Astrocyte (in vitro differentiated cells and primary cell): ENCODE measurements at regions not wholly inside any gene's neighbourhood (a gene's known extent, or its start where the extent isn't known, plus 50 kb on each side); places are given as distances from the start of the nearest gene placed in this dataset.

Source experiments
- DNase-seq: peaks from one replicate; pipeline ENCODE4 v3.0.0-alpha.2; 2010; ENCODE audit warnings: low read depth
- FAIRE-seq: peaks from 2 replicates; lab custom pipeline; 2011; peaks lifted over from hg19 to GRCh38; lab: Jason Lieb, UNC
- H2AFZ ChIP-seq: 2 replicates; pipeline ENCODE4 v1.6.0; 2012; ENCODE audit warnings: low read depth, low read length, inconsistent platforms
- H3K27ac ChIP-seq: 2 replicates; pipeline ENCODE4 v1.5.1; 2011; ENCODE audit warnings: low read depth, low read length, inconsistent platforms
- H3K27me3 ChIP-seq: 2 replicates; pipeline ENCODE4 v1.6.0; 2011; ENCODE audit warnings: low read length, inconsistent platforms; ENCODE audit not compliant: insufficient read depth
- H3K36me3 ChIP-seq: 2 replicates; pipeline ENCODE4 v1.5.1; 2011; ENCODE audit warnings: low read length, inconsistent platforms; ENCODE audit not compliant: insufficient read depth
- H3K4me1 ChIP-seq: 2 replicates; pipeline ENCODE4 v1.5.1; 2011; ENCODE audit warnings: low read length, inconsistent platforms; ENCODE audit not compliant: insufficient read depth
- H3K4me2 ChIP-seq: 2 replicates; pipeline ENCODE4 v1.6.0; 2012; ENCODE audit warnings: low read length, inconsistent platforms
- H3K4me3 ChIP-seq: 2 replicates; pipeline ENCODE4 v1.5.1; 2011; ENCODE audit warnings: low read depth, mild to moderate bottlenecking, low read length, inconsistent platforms; ENCODE audit not compliant: insufficient read depth
- H3K79me2 ChIP-seq: 2 replicates; pipeline ENCODE4 v1.6.0; 2012; ENCODE audit warnings: mild to moderate bottlenecking, low read length, inconsistent platforms; ENCODE audit not compliant: insufficient read depth
- H3K9ac ChIP-seq: 2 replicates; pipeline ENCODE4 v1.6.0; 2012; ENCODE audit warnings: mild to moderate bottlenecking, low read length, inconsistent platforms
- H3K9me3 ChIP-seq: 2 replicates; pipeline ENCODE4 v1.5.1; 2012; ENCODE audit warnings: low read depth, mild to moderate bottlenecking, low read length, inconsistent platforms; ENCODE audit not compliant: insufficient read depth
- H4K20me1 ChIP-seq: 2 replicates; pipeline ENCODE4 v1.6.0; 2012; ENCODE audit warnings: low read length, inconsistent platforms; ENCODE audit not compliant: insufficient read depth
- H3K27ac Mint-ChIP-seq: one replicate; pipeline ENCODE4 v1.8.0; 2021; ENCODE audit warnings: mild to moderate bottlenecking, mixed read lengths; ENCODE audit not compliant: unreplicated experiment
- H3K27me3 Mint-ChIP-seq: one replicate; pipeline ENCODE4 v1.8.0; 2021; ENCODE audit warnings: low read depth, mixed read lengths; ENCODE audit not compliant: unreplicated experiment
- H3K36me3 Mint-ChIP-seq: one replicate; pipeline ENCODE4 v1.8.0; 2021; ENCODE audit warnings: low read depth, mixed read lengths; ENCODE audit not compliant: unreplicated experiment
- H3K4me1 Mint-ChIP-seq: one replicate; pipeline ENCODE4 v1.8.0; 2021; ENCODE audit warnings: low read depth, mixed read lengths; ENCODE audit not compliant: unreplicated experiment
- H3K4me3 Mint-ChIP-seq: one replicate; pipeline ENCODE4 v1.8.0; 2021; ENCODE audit warnings: mild to moderate bottlenecking, moderate library complexity, mixed read lengths; ENCODE audit not compliant: unreplicated experiment
- H3K9me3 Mint-ChIP-seq: one replicate; pipeline ENCODE4 v1.8.0; 2021; ENCODE audit warnings: mild to moderate bottlenecking, mixed read lengths; ENCODE audit not compliant: unreplicated experiment
- EZH2 ChIP-seq: IDR thresholded peaks from 2 replicates; pipeline ENCODE4 v1.6.1; 2012; ENCODE audit warnings: mild to moderate bottlenecking, low read length, inconsistent platforms; ENCODE audit not compliant: insufficient read depth
- TF ChIP-seq, protein P1 (sequence below): IDR thresholded peaks from 2 replicates; pipeline ENCODE4 v1.5.1; 2011; ENCODE audit warnings: low read depth, mild to moderate bottlenecking, inconsistent platforms, low read length, moderate library complexity; ENCODE audit not compliant: insufficient read depth

DNA sequence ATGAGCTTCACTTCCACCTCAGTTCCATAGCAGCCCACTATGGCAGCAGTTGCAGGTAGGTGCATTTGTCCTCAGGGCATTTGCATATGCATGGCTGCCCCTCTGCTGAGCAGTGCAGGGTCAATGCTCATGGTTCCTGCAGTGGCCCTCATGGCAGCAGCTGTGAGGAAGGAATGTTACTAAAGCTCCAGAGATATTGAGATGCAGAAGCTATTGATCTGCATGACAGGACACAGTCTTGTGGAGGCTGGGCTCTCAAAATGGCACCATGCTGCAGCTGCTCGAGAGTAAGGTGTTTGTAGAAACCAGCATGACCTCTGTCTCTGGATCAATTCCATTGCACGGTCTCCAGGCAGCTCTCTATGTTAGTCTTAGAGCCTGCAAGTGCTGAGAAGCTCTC lies 179.2 kb upstream of the PCDH18 start:
- H3K27ac Mint-ChIP-seq = no peak overlapping the region
- no peaks in the 10 kb centered on the region for H3K27me3 ChIP-seq
- H3K9me3 ChIP-seq = no peaks in the 10 kb centered on the region
- no peak overlapping the region for H3K9ac ChIP-seq
- no peak overlapping the region for H3K27ac ChIP-seq
- H3K36me3 ChIP-seq = no peaks in the 10 kb centered on the region
- TF ChIP-seq, protein P1, sequence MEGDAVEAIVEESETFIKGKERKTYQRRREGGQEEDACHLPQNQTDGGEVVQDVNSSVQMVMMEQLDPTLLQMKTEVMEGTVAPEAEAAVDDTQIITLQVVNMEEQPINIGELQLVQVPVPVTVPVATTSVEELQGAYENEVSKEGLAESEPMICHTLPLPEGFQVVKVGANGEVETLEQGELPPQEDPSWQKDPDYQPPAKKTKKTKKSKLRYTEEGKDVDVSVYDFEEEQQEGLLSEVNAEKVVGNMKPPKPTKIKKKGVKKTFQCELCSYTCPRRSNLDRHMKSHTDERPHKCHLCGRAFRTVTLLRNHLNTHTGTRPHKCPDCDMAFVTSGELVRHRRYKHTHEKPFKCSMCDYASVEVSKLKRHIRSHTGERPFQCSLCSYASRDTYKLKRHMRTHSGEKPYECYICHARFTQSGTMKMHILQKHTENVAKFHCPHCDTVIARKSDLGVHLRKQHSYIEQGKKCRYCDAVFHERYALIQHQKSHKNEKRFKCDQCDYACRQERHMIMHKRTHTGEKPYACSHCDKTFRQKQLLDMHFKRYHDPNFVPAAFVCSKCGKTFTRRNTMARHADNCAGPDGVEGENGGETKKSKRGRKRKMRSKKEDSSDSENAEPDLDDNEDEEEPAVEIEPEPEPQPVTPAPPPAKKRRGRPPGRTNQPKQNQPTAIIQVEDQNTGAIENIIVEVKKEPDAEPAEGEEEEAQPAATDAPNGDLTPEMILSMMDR = no peak
- no peak for TF ChIP-seq EZH2
- H3K4me3 ChIP-seq = no peak overlapping the region
- H3K36me3 Mint-ChIP-seq = no peaks in the 10 kb centered on the region
- no peak overlapping the region for H3K4me2 ChIP-seq
- no peaks in the 10 kb centered on the region for H4K20me1 ChIP-seq
- FAIRE-seq (no peak), DNase-seq (no peak)
- H2AFZ ChIP-seq = no peak overlapping the region
- H3K4me1 Mint-ChIP-seq = no peaks in the 10 kb centered on the region
- H3K79me2 ChIP-seq = no peaks in the 10 kb centered on the region
- no peaks in the 10 kb centered on the region for H3K27me3 Mint-ChIP-seq
- H3K9me3 Mint-ChIP-seq = peaks cover 3% of the 10 kb centered on the region
- H3K4me3 Mint-ChIP-seq = no peak overlapping the region
- H3K4me1 ChIP-seq = no peaks in the 10 kb centered on the region

DNA sequence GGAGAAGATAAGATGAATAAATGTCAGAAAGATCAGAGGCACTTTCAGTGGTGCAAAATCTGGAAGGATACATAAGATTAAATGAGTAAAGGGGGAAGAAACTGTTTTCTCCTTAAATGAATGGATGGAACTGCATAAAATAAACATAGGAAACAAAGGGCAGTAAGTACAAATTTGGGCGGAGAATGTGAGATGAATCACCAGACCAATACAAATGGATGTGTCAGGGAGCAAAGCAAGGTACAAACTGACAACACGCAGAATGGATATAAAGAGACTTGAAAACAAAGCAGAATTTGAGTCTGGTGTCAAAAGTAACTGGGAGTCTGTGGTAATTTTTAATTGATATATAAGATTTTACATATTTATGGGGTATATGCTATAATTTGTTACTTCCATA lies 175.3 kb upstream of the PCDH18 start:
- H3K4me3 Mint-ChIP-seq = no peak overlapping the region
- H3K4me1 Mint-ChIP-seq = peaks cover 9% of the 10 kb centered on the region
- H3K27ac ChIP-seq = no peak overlapping the region
- H3K36me3 Mint-ChIP-seq = no peaks in the 10 kb centered on the region
- no peak overlapping the region for H3K9ac ChIP-seq
- H3K4me2 ChIP-seq = peak overlapping the region; percentile 28
- no peaks in the 10 kb centered on the region for H4K20me1 ChIP-seq
- no peak for TF ChIP-seq EZH2
- TF ChIP-seq, protein P1 = no peak
- H3K79me2 ChIP-seq = no peaks in the 10 kb centered on the region
- no peaks in the 10 kb centered on the region for H3K27me3 ChIP-seq
- no peak overlapping the region for H3K4me3 ChIP-seq
- FAIRE-seq (peak; percentile 58), DNase-seq (peak; percentile 65)
- H3K9me3 ChIP-seq = no peaks in the 10 kb centered on the region
- no peaks in the 10 kb centered on the region for H3K36me3 ChIP-seq
- no peaks in the 10 kb centered on the region for H3K4me1 ChIP-seq
- H3K9me3 Mint-ChIP-seq = peaks cover 3% of the 10 kb centered on the region
- no peak overlapping the region for H2AFZ ChIP-seq
- no peaks in the 10 kb centered on the region for H3K27me3 Mint-ChIP-seq
- no peak overlapping the region for H3K27ac Mint-ChIP-seq

DNA sequence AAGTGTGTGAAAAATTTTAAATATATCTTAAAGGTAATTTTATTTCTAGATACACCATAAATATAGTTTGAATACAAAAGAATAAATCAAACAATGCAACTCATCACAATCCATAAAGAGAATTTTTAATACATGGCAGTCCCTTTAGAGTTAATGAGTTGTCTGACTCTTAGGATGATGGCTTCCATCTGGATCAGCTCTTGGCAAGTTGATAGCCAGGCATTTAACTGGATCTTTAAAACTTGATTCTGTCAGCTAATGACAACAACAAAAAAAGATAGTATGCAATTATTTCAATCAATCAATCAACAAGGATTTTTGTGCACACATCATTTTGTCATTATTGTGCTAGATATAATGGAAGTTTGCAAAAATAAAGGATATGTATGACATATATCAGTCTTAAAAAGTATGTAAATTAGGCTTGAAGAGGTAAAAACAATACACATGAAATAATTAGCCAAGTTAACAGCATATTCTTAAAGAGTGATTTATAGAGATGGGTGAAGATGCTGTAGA lies 174.9 kb upstream of the PCDH18 start:
- peaks cover 9% of the 10 kb centered on the region for H3K4me1 Mint-ChIP-seq
- no peak for FAIRE-seq
- H3K4me3 ChIP-seq = no peak overlapping the region

More for the DNA sequence above, 174.9 kb upstream of the PCDH18 start:
- Mint-ChIP-seq H3K9me3 (peaks cover 3% of the 10 kb centered on the region), H3K36me3 (no peaks in the 10 kb centered on the region), H3K27me3 (no peaks in the 10 kb centered on the region), H3K27ac (no peak overlapping the region), H3K4me3 (no peak overlapping the region)
- Histone ChIP-seq H3K27ac (no peak overlapping the region), H3K9me3 (no peaks in the 10 kb centered on the region), H3K79me2 (no peaks in the 10 kb centered on the region), H3K27me3 (no peaks in the 10 kb centered on the region), H4K20me1 (no peaks in the 10 kb centered on the region), H3K4me2 (peak overlapping the region; percentile 28), H3K4me1 (no peaks in the 10 kb centered on the region), H2AFZ (no peak overlapping the region), H3K9ac (no peak overlapping the region), H3K36me3 (no peaks in the 10 kb centered on the region)
- TF ChIP-seq EZH2 = no peak
- TF ChIP-seq, protein P1 = no peak
- DNase-seq = no peak
